HEK293T (cell line): ENCODE measurements at regions not wholly inside any gene's neighbourhood (a gene's known extent, or its start where the extent isn't known, plus 50 kb on each side); places are given as distances from the start of the nearest gene placed in this dataset.

ENCODE experiments used
- CTCF ChIA-PET: fragments of 350-600 bp; formaldehyde crosslinking; extraction: SDS; loops from one replicate; lab custom pipeline; 2021; ENCODE audit warnings: antibody characterized with exemption, inconsistent platforms; lab: Yijun Ruan, JAX
- POLR2A ChIA-PET: fragments of 350-600 bp; formaldehyde crosslinking; extraction: SDS; loops from one replicate; lab custom pipeline; 2020; ENCODE audit warnings: antibody characterized with exemption, inconsistent platforms; lab: Yijun Ruan, JAX
- DNase-seq: peaks from one replicate; pipeline ENCODE4 v3.0.0; 2012; ENCODE audit warnings: mixed read lengths; ENCODE audit errors: extremely low spot score
- ARNT ChIP-seq: fragments of 450-650 bp; IDR thresholded peaks from 2 replicates; pipeline ENCODE4 v1.6.1; 2017; ENCODE audit warnings: mild to moderate bottlenecking
- BHLHE40 ChIP-seq: fragments of 450-650 bp; IDR thresholded peaks from 2 replicates; pipeline ENCODE4 v1.6.1; 2016; ENCODE audit warnings: mild to moderate bottlenecking, moderate library complexity, borderline replicate concordance
- CTBP1 ChIP-seq: fragments of 450-650 bp; IDR thresholded peaks from 2 replicates; pipeline ENCODE4 v1.6.1; 2016; ENCODE audit warnings: borderline replicate concordance
- ELF4 ChIP-seq: fragments of 450-650 bp; IDR thresholded peaks from 2 replicates; pipeline ENCODE4 v1.6.1; 2017; ENCODE audit warnings: antibody characterized with exemption
- FOXA1 ChIP-seq: fragments of 450-650 bp; IDR thresholded peaks from 2 replicates; pipeline ENCODE4 v1.6.1; 2016; ENCODE audit warnings: mild to moderate bottlenecking
- FOXK2 ChIP-seq: fragments of 450-650 bp; IDR thresholded peaks from 2 replicates; pipeline ENCODE4 v1.6.1; 2016; ENCODE audit warnings: mild to moderate bottlenecking
- FOXM1 ChIP-seq: fragments of 450-650 bp; IDR thresholded peaks from 2 replicates; pipeline ENCODE4 v1.6.1; 2017; ENCODE audit warnings: mild to moderate bottlenecking, borderline replicate concordance
- HDGF ChIP-seq: fragments of 450-650 bp; IDR thresholded peaks from 2 replicates; pipeline ENCODE4 v1.6.1; 2017; ENCODE audit warnings: antibody characterized with exemption, borderline replicate concordance
- L3MBTL2 ChIP-seq: fragments of 450-650 bp; conservative IDR thresholded peaks from 2 replicates; pipeline ENCODE4 v1.6.1; 2016; ENCODE audit warnings: mild to moderate bottlenecking
- LEF1 ChIP-seq: fragments of 450-650 bp; IDR thresholded peaks from 2 replicates; pipeline ENCODE4 v1.6.1; 2017; ENCODE audit warnings: mild to moderate bottlenecking, borderline replicate concordance
- NFRKB ChIP-seq: fragments of 450-650 bp; IDR thresholded peaks from 2 replicates; pipeline ENCODE4 v1.6.1; 2016; ENCODE audit warnings: mild to moderate bottlenecking, moderate library complexity
- PKNOX1 ChIP-seq: fragments of 450-650 bp; IDR thresholded peaks from 2 replicates; pipeline ENCODE4 v1.6.1; 2016
- SP1 ChIP-seq: fragments of 450-650 bp; IDR thresholded peaks from 2 replicates; pipeline ENCODE4 v1.6.1; 2017
- SUZ12 ChIP-seq: fragments of 450-650 bp; IDR thresholded peaks from 2 replicates; pipeline ENCODE4 v1.6.1; 2016; ENCODE audit warnings: mild to moderate bottlenecking
- TARDBP ChIP-seq: fragments of 450-650 bp; IDR thresholded peaks from 2 replicates; pipeline ENCODE4 v1.6.1; 2016
- ZNF384 ChIP-seq: fragments of 450-650 bp; IDR thresholded peaks from 2 replicates; pipeline ENCODE4 v1.6.1; 2016

- no peak for DNase-seq
- TF ChIP-seq NFRKB (no peak), FOXA1 (no peak), ELF4 (no peak), L3MBTL2 (no peak), PKNOX1 (no peak), TARDBP (no peak)
- POLR2A ChIA-PET = no interaction called here
- CTCF ChIA-PET = no interaction called here
Observed at GRCh38 chr4:33649015-33649414, 2595.3 kb downstream of the ARAP2 start.

- ChIA-PET POLR2A (no interaction called here), CTCF (no interaction called here)
- TF ChIP-seq FOXK2 (no peak), ARNT (no peak)
- no peak for DNase-seq
Observed at GRCh38 chr4:33649471-33649870, 2594.8 kb downstream of the ARAP2 start.

- ChIA-PET POLR2A (no interaction called here), CTCF (no interaction called here)
- TF ChIP-seq L3MBTL2 (no peak), PKNOX1 (no peak), BHLHE40 (no peak), HDGF (no peak), FOXA1 (no peak), ELF4 (no peak), TARDBP (no peak), SP1 (no peak), FOXM1 (no peak), ZNF384 (no peak), ARNT (no peak), CTBP1 (no peak), FOXK2 (no peak), LEF1 (no peak), NFRKB (no peak), SUZ12 (no peak)
- DNase-seq = no peak
Observed at GRCh38 chr4:33650036-33650435, 2594.3 kb downstream of the ARAP2 start.

- DNase-seq = no peak
- ChIA-PET CTCF (interaction anchor here (0.7 kb wide), 1 partner anchor 12 kb away, joined by 3 read pairs; no protein-coding TSS in a partner anchor), POLR2A (no interaction called here)
- TF ChIP-seq PKNOX1 (no peak), FOXM1 (no peak), FOXA1 (no peak), L3MBTL2 (no peak), SUZ12 (no peak), ZNF384 (no peak), SP1 (no peak)
Observed at GRCh38 chr4:33658971-33659370, 2585.3 kb downstream of the ARAP2 start.

- ChIA-PET CTCF (no interaction called here), POLR2A (no interaction called here)
- TF ChIP-seq ZNF384 = no peak
- TF ChIP-seq ELF4 = no peak
- no peak for TF ChIP-seq FOXA1
- no peak for TF ChIP-seq CTBP1
- TF ChIP-seq BHLHE40 = no peak
- no peak for TF ChIP-seq FOXK2
- no peak for TF ChIP-seq HDGF
- no peak for TF ChIP-seq NFRKB
- DNase-seq = no peak
Observed at GRCh38 chr4:33661636-33662035, 2582.7 kb downstream of the ARAP2 start.

- TF ChIP-seq ZNF384 = no peak
- no peak for TF ChIP-seq NFRKB
- TF ChIP-seq L3MBTL2 = no peak
- no peak for TF ChIP-seq LEF1
- TF ChIP-seq SP1 = no peak
- no peak for TF ChIP-seq FOXK2
- no peak for TF ChIP-seq FOXM1
- TF ChIP-seq ARNT = no peak
- TF ChIP-seq PKNOX1 = no peak
- TF ChIP-seq TARDBP = no peak
- no peak for TF ChIP-seq SUZ12
- no peak for TF ChIP-seq HDGF
- ChIA-PET CTCF (no interaction called here), POLR2A (no interaction called here)
- DNase-seq = no peak
Observed at GRCh38 chr4:33685939-33686338, 2558.4 kb downstream of the ARAP2 start.

- no peak for DNase-seq
- ChIA-PET CTCF (no interaction called here), POLR2A (no interaction called here)
- TF ChIP-seq BHLHE40 (no peak), TARDBP (no peak), FOXM1 (no peak), LEF1 (no peak), L3MBTL2 (no peak), ZNF384 (no peak), ELF4 (no peak), ARNT (no peak), HDGF (no peak), FOXK2 (no peak)
Observed at GRCh38 chr4:33696041-33696440, 2548.3 kb downstream of the ARAP2 start.
